ENCODE measurements at regions not wholly inside any gene's neighbourhood (a gene's known extent, or its start where the extent isn't known, plus 50 kb on each side); places are given as distances from the start of the nearest gene placed in this dataset.
A peak's percentile ranks its signal among the peaks of the same experiment; 100 is the strongest.

- no peaks in the 10 kb centered on the region for H3K36me3 Mint-ChIP-seq (ENCODE audit: unreplicated experiment)
- DNase-seq: no peak
- no peak overlapping the region for H3K4me3 Mint-ChIP-seq (ENCODE audit: unreplicated experiment)
- H3K4me1 Mint-ChIP-seq (ENCODE audit: low read depth, unreplicated experiment): peaks cover 28% of the 10 kb centered on the region
- TF ChIP-seq CTCF (IDR thresholded peaks at IDR 0.05; ENCODE audit: partially characterized antibody, unreplicated experiment): no peak
- H3K9me3 Mint-ChIP-seq (ENCODE audit: unreplicated experiment): peaks cover 5% of the 10 kb centered on the region
- no peak overlapping the region for H3K27ac Mint-ChIP-seq (ENCODE audit: unreplicated experiment)
- peaks cover 11% of the 10 kb centered on the region for H3K27me3 Mint-ChIP-seq (ENCODE audit: unreplicated experiment)
Observed at GRCh38 chr2:16285813-16286510, 345.6 kb downstream of the MYCN start.

DNA sequence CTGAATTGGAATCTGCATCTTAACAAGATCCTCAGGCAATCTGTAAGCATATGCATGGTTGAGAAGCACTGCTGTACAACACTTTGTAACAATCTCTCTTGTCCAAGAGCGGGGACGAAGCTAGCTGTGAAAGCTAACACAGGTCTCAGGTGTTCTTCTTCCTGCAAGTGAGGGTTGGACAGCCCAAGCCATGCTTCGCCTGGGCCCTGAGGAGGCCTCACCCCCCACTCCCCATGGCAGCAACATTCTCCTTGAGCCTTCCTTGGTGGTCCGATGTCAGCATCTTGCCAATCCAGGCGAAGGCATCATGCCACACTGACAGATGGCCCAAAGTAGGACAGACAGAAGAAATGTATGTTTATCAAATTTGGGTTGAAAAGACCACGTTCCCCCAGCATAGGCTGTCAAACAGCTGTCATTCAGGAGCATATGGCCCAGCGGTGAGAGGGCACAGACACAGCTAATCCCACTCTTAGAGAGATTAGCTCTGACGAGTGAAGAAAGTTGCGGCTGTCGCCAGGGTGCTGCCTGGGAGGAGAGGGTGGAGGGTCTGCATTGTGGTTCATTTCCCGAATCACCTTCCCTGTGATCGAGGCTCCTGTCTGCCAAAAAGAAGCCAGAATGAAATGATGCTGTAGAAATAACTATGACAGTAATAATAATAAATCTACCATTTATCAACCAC lies 344.7 kb downstream of the MYCN start:
- Mint-ChIP-seq H3K27me3 (ENCODE audit: unreplicated experiment) (peaks cover 11% of the 10 kb centered on the region), H3K36me3 (ENCODE audit: unreplicated experiment) (no peaks in the 10 kb centered on the region), H3K4me3 (ENCODE audit: unreplicated experiment) (no peak overlapping the region), H3K9me3 (ENCODE audit: unreplicated experiment) (peaks cover 5% of the 10 kb centered on the region), H3K27ac (ENCODE audit: unreplicated experiment) (peak overlapping the region; percentile 68), H3K4me1 (ENCODE audit: low read depth, unreplicated experiment) (peaks cover 24% of the 10 kb centered on the region)
- no peak for DNase-seq
- TF ChIP-seq CTCF (IDR thresholded peaks at IDR 0.05; ENCODE audit: partially characterized antibody, unreplicated experiment): no peak

DNA sequence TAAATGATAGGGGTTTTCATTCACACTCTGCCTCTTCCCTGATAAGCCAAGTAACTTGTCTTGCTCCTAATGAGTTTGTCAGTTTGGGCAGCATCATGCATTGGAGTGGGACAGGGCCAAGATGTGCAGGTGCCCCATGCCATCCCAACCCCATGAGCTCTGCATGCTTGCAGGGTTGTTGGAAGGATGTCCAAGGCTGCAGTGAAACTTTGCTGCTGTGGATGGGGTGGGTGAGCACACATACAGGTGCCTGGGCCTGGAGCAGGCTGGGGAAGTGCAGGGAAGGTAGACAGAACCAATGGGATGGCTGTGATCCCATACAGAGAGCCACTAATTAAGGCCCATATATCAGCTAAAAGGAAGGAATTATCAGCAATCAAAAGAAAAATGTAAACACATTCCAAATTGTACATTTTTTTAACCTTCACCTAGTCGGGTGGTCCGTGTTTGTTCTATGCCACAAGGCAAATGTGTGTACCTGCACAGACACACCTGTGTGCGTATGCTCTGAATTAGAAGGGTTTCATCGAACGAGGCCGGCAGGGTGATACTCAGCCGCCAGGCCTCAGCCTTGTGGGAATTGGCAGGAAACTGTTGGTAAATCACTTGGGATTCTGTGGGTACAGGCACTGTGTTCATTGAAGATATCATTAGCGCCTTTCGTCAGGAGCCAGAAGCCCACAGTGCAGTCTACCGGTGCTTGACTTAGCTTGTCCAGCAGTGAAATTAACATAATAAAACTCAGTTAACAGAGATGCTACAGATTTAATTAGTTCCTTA lies 342.9 kb downstream of the MYCN start:
- H3K27ac Mint-ChIP-seq (ENCODE audit: unreplicated experiment): no peak overlapping the region
- no peak for DNase-seq
- H3K27me3 Mint-ChIP-seq (ENCODE audit: unreplicated experiment): peaks cover 11% of the 10 kb centered on the region
- H3K9me3 Mint-ChIP-seq (ENCODE audit: unreplicated experiment): peaks cover 5% of the 10 kb centered on the region
- no peaks in the 10 kb centered on the region for H3K36me3 Mint-ChIP-seq (ENCODE audit: unreplicated experiment)
- no peak for TF ChIP-seq CTCF (IDR thresholded peaks at IDR 0.05; ENCODE audit: partially characterized antibody, unreplicated experiment)
- H3K4me3 Mint-ChIP-seq (ENCODE audit: unreplicated experiment): no peak overlapping the region
- H3K4me1 Mint-ChIP-seq (ENCODE audit: low read depth, unreplicated experiment): peaks cover 30% of the 10 kb centered on the region

DNA sequence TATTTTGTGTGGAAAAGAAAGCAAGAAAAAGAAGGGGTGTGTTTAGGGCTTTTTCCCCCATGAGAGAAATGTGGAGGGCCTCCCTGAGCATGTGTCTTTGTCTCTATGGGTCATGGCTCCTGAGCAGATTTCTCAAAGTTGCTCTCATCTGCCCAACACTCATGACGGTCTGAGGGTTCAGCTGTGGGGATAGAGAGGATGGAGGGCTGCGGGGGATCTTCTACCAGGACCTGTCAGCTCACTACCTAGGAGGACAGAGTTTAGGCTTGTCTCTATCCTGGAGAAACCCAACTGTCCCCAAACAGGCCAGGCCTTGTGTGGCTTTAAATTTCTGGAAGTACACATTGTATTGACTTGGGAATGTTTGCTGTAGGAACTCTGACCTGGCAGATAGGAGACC lies 342.2 kb downstream of the MYCN start:
- H3K36me3 Mint-ChIP-seq (ENCODE audit: unreplicated experiment): no peaks in the 10 kb centered on the region
- H3K4me3 Mint-ChIP-seq (ENCODE audit: unreplicated experiment): no peak overlapping the region
- peaks cover 30% of the 10 kb centered on the region for H3K4me1 Mint-ChIP-seq (ENCODE audit: low read depth, unreplicated experiment)
- no peak for DNase-seq
- H3K9me3 Mint-ChIP-seq (ENCODE audit: unreplicated experiment): peaks cover 5% of the 10 kb centered on the region
- no peak overlapping the region for H3K27ac Mint-ChIP-seq (ENCODE audit: unreplicated experiment)
- TF ChIP-seq CTCF (IDR thresholded peaks at IDR 0.05; ENCODE audit: partially characterized antibody, unreplicated experiment): no peak
- peaks cover 11% of the 10 kb centered on the region for H3K27me3 Mint-ChIP-seq (ENCODE audit: unreplicated experiment)
